PC-3 (cell line): ENCODE measurements at regions not wholly inside any gene's neighbourhood (a gene's known extent, or its start where the extent isn't known, plus 50 kb on each side); places are given as distances from the start of the nearest gene placed in this dataset.

Source experiments
- CTCF ChIP-seq: fragments of 300-600 bp; sonication (generic); conservative IDR thresholded peaks from 2 replicates; pipeline ENCODE4 v1.5.1; 2017; ENCODE audit warnings: antibody characterized with exemption, low read depth, mild to moderate bottlenecking, low read length
- EZH2 ChIP-seq: fragments of 300-600 bp; sonication (generic); IDR thresholded peaks from one replicate; pipeline ENCODE4 v1.6.1; 2017; ENCODE audit warnings: antibody characterized with exemption, mild to moderate bottlenecking, low read length; ENCODE audit not compliant: unreplicated experiment
- EZH2phosphoT487 ChIP-seq: fragments of 300-600 bp; sonication (generic); IDR thresholded peaks from 2 replicates; pipeline ENCODE4 v1.6.1; 2018; ENCODE audit warnings: mild to moderate bottlenecking, antibody characterized with exemption, low read length, borderline replicate concordance

GRCh38 chr2:59933948-59934347 lies 619.5 kb downstream of the BCL11A start:
- TF ChIP-seq CTCF = no peak
- TF ChIP-seq EZH2 = no peak
- TF ChIP-seq EZH2phosphoT487 = no peak
